NB4 (cell line): ENCODE measurements at regions not wholly inside any gene's neighbourhood (a gene's known extent, or its start where the extent isn't known, plus 50 kb on each side); places are given as distances from the start of the nearest gene placed in this dataset.

Source experiments
- MYC ChIP-seq: IDR thresholded peaks from 2 replicates; pipeline ENCODE4 v1.6.1; 2011; ENCODE audit warnings: low read depth, low read length
- POLR2A ChIP-seq: IDR thresholded peaks from 2 replicates; pipeline ENCODE4 v1.6.1; 2011; ENCODE audit warnings: mild to moderate bottlenecking; ENCODE audit not compliant: insufficient read length; ENCODE audit errors: extremely low read depth

DNA sequence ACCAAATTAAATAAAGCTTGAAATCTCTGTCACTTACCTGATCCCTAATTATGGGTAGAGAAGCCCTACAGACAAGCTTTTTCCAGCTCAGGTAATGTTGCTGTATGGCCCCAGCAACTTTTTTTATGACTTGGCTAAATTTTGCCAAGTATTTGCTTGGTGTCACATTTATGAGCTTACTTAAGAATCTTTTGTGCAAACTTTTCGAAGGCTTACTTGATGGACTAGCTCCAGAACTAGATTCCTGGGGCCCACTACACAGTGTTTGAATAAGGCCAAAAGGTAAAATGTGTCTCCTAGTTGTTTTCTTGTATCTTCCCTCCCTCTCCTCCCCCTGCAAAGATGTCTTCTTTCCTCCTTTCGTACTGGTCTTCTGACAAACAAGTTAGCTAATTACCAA lies 257.9 kb downstream of the OSR1 start:
- no peak for TF ChIP-seq MYC
- no peak for TF ChIP-seq POLR2A
